NCI-H1436 (cell line): ENCODE measurements at regions not wholly inside any gene's neighbourhood (a gene's known extent, or its start where the extent isn't known, plus 50 kb on each side); places are given as distances from the start of the nearest gene placed in this dataset.
"Not testable (repeated sequence)": the region's sequence is repeated elsewhere in the genome, so short reads cannot be mapped to it uniquely, and the experiment has no call there.

ENCODE experiments used
- DNase-seq: peaks from one replicate; lab custom pipeline; 2025; lab: John Stamatoyannopoulos, UW

GRCh38 chr4:187065396-187065795 lies 341.7 kb upstream of the FAT1 start:
- DNase-seq: no peak

- no peak for DNase-seq
These were observed 342.1 kb upstream of the FAT1 start for GRCh38 chr4:187065806-187066205.

- DNase-seq: no peak
These were observed 345.7 kb upstream of the FAT1 start for GRCh38 chr4:187069398-187069797.

GRCh38 chr4:187070158-187070557 lies 346.5 kb upstream of the FAT1 start:
- DNase-seq: no peak

GRCh38 chr4:187070740-187071139 lies 347.1 kb upstream of the FAT1 start:
- DNase-seq: no peak

GRCh38 chr4:187071946-187072600 lies 348.4 kb upstream of the FAT1 start:
- DNase-seq: no peak

GRCh38 chr4:187073820-187074219 lies 350.2 kb upstream of the FAT1 start:
- no peak for DNase-seq

GRCh38 chr4:187075514-187075913 lies 351.9 kb upstream of the FAT1 start:
- DNase-seq: no peak

GRCh38 chr4:187077744-187078401 lies 354.2 kb upstream of the FAT1 start:
- DNase-seq: no peak

- no peak for DNase-seq
These were observed 361.0 kb upstream of the FAT1 start for GRCh38 chr4:187084701-187085100.

GRCh38 chr4:187085339-187085738 lies 361.7 kb upstream of the FAT1 start:
- DNase-seq: no peak

- no peak for DNase-seq
These were observed 362.5 kb upstream of the FAT1 start for GRCh38 chr4:187086151-187086550.

GRCh38 chr4:187088070-187088799 lies 364.6 kb upstream of the FAT1 start:
- no peak for DNase-seq

- DNase-seq: no peak
These were observed 366.7 kb upstream of the FAT1 start for GRCh38 chr4:187090401-187090800.

GRCh38 chr4:187090832-187091231 lies 367.2 kb upstream of the FAT1 start:
- not testable (repeated sequence) for DNase-seq

GRCh38 chr4:187094144-187094543 lies 370.5 kb upstream of the FAT1 start:
- no peak for DNase-seq

- DNase-seq: no peak
These were observed 374.8 kb upstream of the FAT1 start for GRCh38 chr4:187098429-187098828.

GRCh38 chr4:187103351-187103750 lies 379.7 kb upstream of the FAT1 start:
- peak; percentile 69 for DNase-seq

GRCh38 chr4:187108845-187109244 lies 385.2 kb upstream of the FAT1 start:
- no peak for DNase-seq

- DNase-seq: no peak
These were observed 386.0 kb upstream of the FAT1 start for GRCh38 chr4:187109636-187110035.

- DNase-seq: no peak
These were observed 394.5 kb upstream of the FAT1 start for GRCh38 chr4:187118166-187118565.

- DNase-seq: no peak
These were observed 395.0 kb upstream of the FAT1 start for GRCh38 chr4:187118602-187119120.

- DNase-seq: no peak
These were observed 400.7 kb upstream of the FAT1 start for GRCh38 chr4:187124331-187124730.
